ENCODE measurements at regions not wholly inside any gene's neighbourhood (a gene's known extent, or its start where the extent isn't known, plus 50 kb on each side); places are given as distances from the start of the nearest gene placed in this dataset.

DNA sequence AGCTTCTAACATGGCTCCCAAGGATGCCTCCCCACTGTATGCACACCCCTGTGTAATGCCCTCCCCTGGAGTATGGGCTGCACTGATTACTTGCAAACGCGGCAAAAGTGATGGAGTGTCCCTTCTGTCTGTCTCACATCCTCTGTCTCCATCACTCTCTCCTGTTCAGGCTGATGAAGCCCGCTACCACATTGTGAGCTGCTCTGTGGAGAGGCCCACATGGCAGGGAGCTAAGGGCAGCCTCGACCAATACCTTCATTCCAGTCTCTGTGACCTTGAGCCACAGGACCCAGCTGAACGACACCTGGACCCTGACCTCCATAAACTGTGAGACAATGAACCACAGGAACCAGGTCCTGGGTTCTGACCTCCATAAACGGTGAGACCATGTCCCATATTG, 154.1 kb upstream of the ETV3 start:
- no peak for ATAC-seq
- TF ChIP-seq BACH2 (CRISPR knock-in tag; IDR thresholded peaks at IDR 0.05; ENCODE audit: borderline replicate concordance) = no peak
- no peak for TF ChIP-seq ZC3H10 (CRISPR knock-in tag; IDR thresholded peaks at IDR 0.05)
- TF ChIP-seq, protein P1, sequence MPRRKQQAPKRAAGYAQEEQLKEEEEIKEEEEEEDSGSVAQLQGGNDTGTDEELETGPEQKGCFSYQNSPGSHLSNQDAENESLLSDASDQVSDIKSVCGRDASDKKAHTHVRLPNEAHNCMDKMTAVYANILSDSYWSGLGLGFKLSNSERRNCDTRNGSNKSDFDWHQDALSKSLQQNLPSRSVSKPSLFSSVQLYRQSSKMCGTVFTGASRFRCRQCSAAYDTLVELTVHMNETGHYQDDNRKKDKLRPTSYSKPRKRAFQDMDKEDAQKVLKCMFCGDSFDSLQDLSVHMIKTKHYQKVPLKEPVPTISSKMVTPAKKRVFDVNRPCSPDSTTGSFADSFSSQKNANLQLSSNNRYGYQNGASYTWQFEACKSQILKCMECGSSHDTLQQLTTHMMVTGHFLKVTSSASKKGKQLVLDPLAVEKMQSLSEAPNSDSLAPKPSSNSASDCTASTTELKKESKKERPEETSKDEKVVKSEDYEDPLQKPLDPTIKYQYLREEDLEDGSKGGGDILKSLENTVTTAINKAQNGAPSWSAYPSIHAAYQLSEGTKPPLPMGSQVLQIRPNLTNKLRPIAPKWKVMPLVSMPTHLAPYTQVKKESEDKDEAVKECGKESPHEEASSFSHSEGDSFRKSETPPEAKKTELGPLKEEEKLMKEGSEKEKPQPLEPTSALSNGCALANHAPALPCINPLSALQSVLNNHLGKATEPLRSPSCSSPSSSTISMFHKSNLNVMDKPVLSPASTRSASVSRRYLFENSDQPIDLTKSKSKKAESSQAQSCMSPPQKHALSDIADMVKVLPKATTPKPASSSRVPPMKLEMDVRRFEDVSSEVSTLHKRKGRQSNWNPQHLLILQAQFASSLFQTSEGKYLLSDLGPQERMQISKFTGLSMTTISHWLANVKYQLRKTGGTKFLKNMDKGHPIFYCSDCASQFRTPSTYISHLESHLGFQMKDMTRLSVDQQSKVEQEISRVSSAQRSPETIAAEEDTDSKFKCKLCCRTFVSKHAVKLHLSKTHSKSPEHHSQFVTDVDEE (CRISPR knock-in tag; IDR thresholded peaks at IDR 0.05) = no peak

DNA sequence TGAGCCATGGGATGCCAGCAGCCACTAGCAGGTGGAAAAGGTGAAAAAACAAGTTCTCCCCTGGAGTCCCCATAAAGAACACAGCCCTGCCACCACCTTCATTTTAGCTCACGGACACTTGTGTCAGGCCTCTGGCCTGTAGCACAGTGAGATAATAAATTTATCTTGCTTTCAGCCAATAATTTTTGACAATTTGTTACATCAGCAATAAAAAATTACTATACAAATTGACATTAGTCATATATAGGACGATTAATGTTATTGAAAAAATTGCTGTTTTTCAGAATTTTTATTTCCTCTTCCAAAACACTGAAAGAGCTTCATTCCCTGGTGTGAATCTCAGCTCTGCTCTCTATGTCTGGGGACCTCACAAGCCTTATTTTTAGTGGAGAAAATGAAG, 152.9 kb upstream of the ETV3 start:
- TF ChIP-seq BACH2 (CRISPR knock-in tag; IDR thresholded peaks at IDR 0.05; ENCODE audit: borderline replicate concordance) = no peak
- TF ChIP-seq ZNF8 (CRISPR knock-in tag; IDR thresholded peaks at IDR 0.05) = no peak
- TF ChIP-seq ZNF565 (CRISPR knock-in tag; conservative IDR thresholded peaks at IDR 0.05; ENCODE audit: low read depth) = no peak
- TF ChIP-seq, protein P1 (CRISPR knock-in tag; IDR thresholded peaks at IDR 0.05) = no peak
- TF ChIP-seq, protein P2, sequence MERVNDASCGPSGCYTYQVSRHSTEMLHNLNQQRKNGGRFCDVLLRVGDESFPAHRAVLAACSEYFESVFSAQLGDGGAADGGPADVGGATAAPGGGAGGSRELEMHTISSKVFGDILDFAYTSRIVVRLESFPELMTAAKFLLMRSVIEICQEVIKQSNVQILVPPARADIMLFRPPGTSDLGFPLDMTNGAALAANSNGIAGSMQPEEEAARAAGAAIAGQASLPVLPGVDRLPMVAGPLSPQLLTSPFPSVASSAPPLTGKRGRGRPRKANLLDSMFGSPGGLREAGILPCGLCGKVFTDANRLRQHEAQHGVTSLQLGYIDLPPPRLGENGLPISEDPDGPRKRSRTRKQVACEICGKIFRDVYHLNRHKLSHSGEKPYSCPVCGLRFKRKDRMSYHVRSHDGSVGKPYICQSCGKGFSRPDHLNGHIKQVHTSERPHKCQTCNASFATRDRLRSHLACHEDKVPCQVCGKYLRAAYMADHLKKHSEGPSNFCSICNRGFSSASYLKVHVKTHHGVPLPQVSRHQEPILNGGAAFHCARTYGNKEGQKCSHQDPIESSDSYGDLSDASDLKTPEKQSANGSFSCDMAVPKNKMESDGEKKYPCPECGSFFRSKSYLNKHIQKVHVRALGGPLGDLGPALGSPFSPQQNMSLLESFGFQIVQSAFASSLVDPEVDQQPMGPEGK (CRISPR knock-in tag; IDR thresholded peaks at IDR 0.05; ENCODE audit: borderline replicate concordance) = no peak
- no peak for TF ChIP-seq RARB (CRISPR knock-in tag; IDR thresholded peaks at IDR 0.05)
- TF ChIP-seq ZC3H10 (CRISPR knock-in tag; IDR thresholded peaks at IDR 0.05) = no peak
- TF ChIP-seq, protein P3, sequence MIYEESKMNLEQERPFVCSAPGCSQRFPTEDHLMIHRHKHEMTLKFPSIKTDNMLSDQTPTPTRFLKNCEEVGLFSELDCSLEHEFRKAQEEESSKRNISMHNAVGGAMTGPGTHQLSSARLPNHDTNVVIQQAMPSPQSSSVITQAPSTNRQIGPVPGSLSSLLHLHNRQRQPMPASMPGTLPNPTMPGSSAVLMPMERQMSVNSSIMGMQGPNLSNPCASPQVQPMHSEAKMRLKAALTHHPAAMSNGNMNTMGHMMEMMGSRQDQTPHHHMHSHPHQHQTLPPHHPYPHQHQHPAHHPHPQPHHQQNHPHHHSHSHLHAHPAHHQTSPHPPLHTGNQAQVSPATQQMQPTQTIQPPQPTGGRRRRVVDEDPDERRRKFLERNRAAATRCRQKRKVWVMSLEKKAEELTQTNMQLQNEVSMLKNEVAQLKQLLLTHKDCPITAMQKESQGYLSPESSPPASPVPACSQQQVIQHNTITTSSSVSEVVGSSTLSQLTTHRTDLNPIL (CRISPR knock-in tag; IDR thresholded peaks at IDR 0.05; ENCODE audit: low read depth) = no peak
- TF ChIP-seq, protein P4, sequence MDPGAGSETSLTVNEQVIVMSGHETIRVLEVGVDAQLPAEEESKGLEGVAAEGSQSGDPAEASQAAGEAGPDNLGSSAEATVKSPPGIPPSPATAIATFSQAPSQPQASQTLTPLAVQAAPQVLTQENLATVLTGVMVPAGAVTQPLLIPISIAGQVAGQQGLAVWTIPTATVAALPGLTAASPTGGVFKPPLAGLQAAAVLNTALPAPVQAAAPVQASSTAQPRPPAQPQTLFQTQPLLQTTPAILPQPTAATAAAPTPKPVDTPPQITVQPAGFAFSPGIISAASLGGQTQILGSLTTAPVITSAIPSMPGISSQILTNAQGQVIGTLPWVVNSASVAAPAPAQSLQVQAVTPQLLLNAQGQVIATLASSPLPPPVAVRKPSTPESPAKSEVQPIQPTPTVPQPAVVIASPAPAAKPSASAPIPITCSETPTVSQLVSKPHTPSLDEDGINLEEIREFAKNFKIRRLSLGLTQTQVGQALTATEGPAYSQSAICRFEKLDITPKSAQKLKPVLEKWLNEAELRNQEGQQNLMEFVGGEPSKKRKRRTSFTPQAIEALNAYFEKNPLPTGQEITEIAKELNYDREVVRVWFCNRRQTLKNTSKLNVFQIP (CRISPR knock-in tag; IDR thresholded peaks at IDR 0.05; ENCODE audit: borderline replicate concordance, low read depth) = no peak
- no peak for TF ChIP-seq OSR1 (CRISPR knock-in tag; IDR thresholded peaks at IDR 0.05)
- no peak for TF ChIP-seq PPARA (CRISPR knock-in tag; IDR thresholded peaks at IDR 0.05; ENCODE audit: borderline replicate concordance)
- no peak for TF ChIP-seq ESRRG (CRISPR knock-in tag; IDR thresholded peaks at IDR 0.05)
- TF ChIP-seq TOX (CRISPR knock-in tag; IDR thresholded peaks at IDR 0.05; ENCODE audit: borderline replicate concordance) = no peak
- no peak for TF ChIP-seq GLIS3 (CRISPR knock-in tag; IDR thresholded peaks at IDR 0.05)
- no peak for TF ChIP-seq TCF4 (CRISPR knock-in tag; IDR thresholded peaks at IDR 0.05; ENCODE audit: borderline replicate concordance)
- no peak for TF ChIP-seq ISL1 (CRISPR knock-in tag; IDR thresholded peaks at IDR 0.05)
- ATAC-seq = no peak

DNA sequence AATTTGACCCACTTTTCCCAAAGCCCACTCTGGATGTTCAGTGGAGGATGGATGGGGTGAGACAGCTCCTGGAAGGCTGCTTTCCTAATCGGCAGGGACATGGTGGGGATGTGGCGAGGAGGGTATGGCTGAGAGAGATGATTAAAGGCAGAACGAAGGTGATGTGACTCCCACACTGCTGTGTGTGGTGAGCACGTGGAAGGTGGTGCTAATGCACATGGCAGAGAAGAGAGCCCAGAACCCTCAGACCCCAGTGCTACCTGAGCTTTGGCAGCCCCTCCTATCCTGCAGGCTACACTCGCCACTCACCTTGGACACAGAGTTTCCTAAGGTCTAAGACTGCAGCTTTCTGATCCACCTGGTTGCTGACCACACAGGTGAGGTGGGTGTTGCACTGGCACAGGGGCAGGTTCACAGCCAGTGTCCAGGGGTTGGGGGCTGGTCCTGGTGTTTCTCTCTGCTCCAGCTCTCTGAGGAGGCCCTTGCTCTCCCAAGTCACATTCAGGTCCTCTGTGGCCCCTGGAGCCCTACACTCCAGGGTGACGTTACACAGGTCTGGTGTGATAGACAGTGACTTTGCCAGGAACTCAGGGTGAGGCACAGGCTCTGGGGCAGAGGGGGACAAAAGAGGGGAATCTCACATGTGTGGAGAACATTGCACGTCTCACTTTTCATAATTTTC, 151.4 kb upstream of the ETV3 start:
- ATAC-seq = no peak
- TF ChIP-seq TOX (CRISPR knock-in tag; IDR thresholded peaks at IDR 0.05; ENCODE audit: borderline replicate concordance) (no peak), ZFP3 (CRISPR knock-in tag; IDR thresholded peaks at IDR 0.05) (no peak), ZC3H10 (CRISPR knock-in tag; IDR thresholded peaks at IDR 0.05) (no peak), BACH2 (CRISPR knock-in tag; IDR thresholded peaks at IDR 0.05; ENCODE audit: borderline replicate concordance) (no peak), ESRRG (CRISPR knock-in tag; IDR thresholded peaks at IDR 0.05) (no peak), SNAI2 (CRISPR knock-in tag; IDR thresholded peaks at IDR 0.05) (no peak), RARB (CRISPR knock-in tag; IDR thresholded peaks at IDR 0.05) (no peak), OSR1 (CRISPR knock-in tag; IDR thresholded peaks at IDR 0.05) (no peak), CSDC2 (CRISPR knock-in tag; IDR thresholded peaks at IDR 0.05) (no peak)
- TF ChIP-seq, protein P5, sequence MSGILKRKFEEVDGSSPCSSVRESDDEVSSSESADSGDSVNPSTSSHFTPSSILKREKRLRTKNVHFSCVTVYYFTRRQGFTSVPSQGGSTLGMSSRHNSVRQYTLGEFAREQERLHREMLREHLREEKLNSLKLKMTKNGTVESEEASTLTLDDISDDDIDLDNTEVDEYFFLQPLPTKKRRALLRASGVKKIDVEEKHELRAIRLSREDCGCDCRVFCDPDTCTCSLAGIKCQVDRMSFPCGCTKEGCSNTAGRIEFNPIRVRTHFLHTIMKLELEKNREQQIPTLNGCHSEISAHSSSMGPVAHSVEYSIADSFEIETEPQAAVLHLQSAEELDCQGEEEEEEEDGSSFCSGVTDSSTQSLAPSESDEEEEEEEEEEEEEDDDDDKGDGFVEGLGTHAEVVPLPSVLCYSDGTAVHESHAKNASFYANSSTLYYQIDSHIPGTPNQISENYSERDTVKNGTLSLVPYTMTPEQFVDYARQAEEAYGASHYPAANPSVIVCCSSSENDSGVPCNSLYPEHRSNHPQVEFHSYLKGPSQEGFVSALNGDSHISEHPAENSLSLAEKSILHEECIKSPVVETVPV (CRISPR knock-in tag; IDR thresholded peaks at IDR 0.05) = no peak
- TF ChIP-seq, protein P2 (CRISPR knock-in tag; IDR thresholded peaks at IDR 0.05; ENCODE audit: borderline replicate concordance) = no peak
- TF ChIP-seq, protein P4 (CRISPR knock-in tag; IDR thresholded peaks at IDR 0.05; ENCODE audit: borderline replicate concordance, low read depth) = no peak

All from SK-N-SH treated with all-trans-retinoic acid at 6 μM for 48 hours (cell line).